IMR-90 (cell line): ENCODE measurements at regions not wholly inside any gene's neighbourhood (a gene's known extent, or its start where the extent isn't known, plus 50 kb on each side); places are given as distances from the start of the nearest gene placed in this dataset.

Experiments
- ATAC-seq: fragments of 200-7000 bp; cut with Tn5 transposase; 2 replicates; pipeline ENCODE4 v1.9.1; 2020; ENCODE audit warnings: low read depth, mild to moderate bottlenecking, moderate library complexity
- BruUV-seq: library from RNA; stranded (reverse); fragments of 400-500 nt; replicated peaks from 2 replicates; lab custom pipeline; 2021; lab: Mats Ljungman, UMichigan
- CTCF ChIA-PET: fragments of 300-600 bp; formaldehyde crosslinking; extraction: SDS; loops from one replicate; lab custom pipeline; 2021; ENCODE audit warnings: antibody characterized with exemption; lab: Yijun Ruan, JAX
- POLR2A ChIA-PET: fragments of 300-600 bp; sonication (Branson Sonifier 250); formaldehyde crosslinking; loops from one replicate; lab custom pipeline; 2022; ENCODE audit warnings: antibody characterized with exemption; ENCODE audit not compliant: unreplicated experiment; lab: Charles Lee
- DNase-seq: peaks from one replicate; pipeline ENCODE4 v3.0.0; 2013
- H2AFZ ChIP-seq: replicated peaks from 2 replicates; pipeline ENCODE3; 2013; ENCODE audit warnings: low read length, mild to moderate bottlenecking; ENCODE audit not compliant: poor library complexity
- H2AK5ac ChIP-seq: 2 replicates; pipeline ENCODE4 v1.6.1; 2013; ENCODE audit warnings: low read depth, low read length, inconsistent platforms
- H2AK9ac ChIP-seq: replicated peaks from 2 replicates; pipeline ENCODE3; 2013; ENCODE audit warnings: mild to moderate bottlenecking, low read depth, low read length, moderate library complexity; ENCODE audit not compliant: poor library complexity
- H2BK120ac ChIP-seq: 2 replicates; pipeline ENCODE4 v1.6.1; 2013; ENCODE audit warnings: low read depth, low read length, inconsistent platforms
- H2BK15ac ChIP-seq: 3 replicates; pipeline ENCODE4 v1.6.1; 2013; ENCODE audit warnings: low read depth, low read length, inconsistent platforms
- H2BK20ac ChIP-seq: 2 replicates; pipeline ENCODE4 v1.6.1; 2013; ENCODE audit warnings: low read depth, mild to moderate bottlenecking, inconsistent platforms, low read length, moderate library complexity
- H2BK5ac ChIP-seq: 2 replicates; pipeline ENCODE4 v1.6.1; 2013; ENCODE audit warnings: mild to moderate bottlenecking, low read depth, low read length, inconsistent platforms; ENCODE audit not compliant: poor library complexity, severe bottlenecking
- H3K14ac ChIP-seq: replicated peaks from 2 replicates; pipeline ENCODE4 v1.6.1; 2013; ENCODE audit warnings: low read depth, low read length, inconsistent platforms
- H3K18ac ChIP-seq: 2 replicates; pipeline ENCODE4 v1.6.1; 2013; ENCODE audit warnings: low read depth, low read length, control low read depth
- H3K23ac ChIP-seq: 2 replicates; pipeline ENCODE4 v1.6.1; 2013; ENCODE audit warnings: low read depth, low read length, inconsistent platforms
- H3K27ac ChIP-seq: 2 replicates; pipeline ENCODE4 v1.5.1; 2013; ENCODE audit warnings: mild to moderate bottlenecking, control low read depth, low read length; ENCODE audit not compliant: insufficient read depth
- H3K27me3 ChIP-seq: 2 replicates; pipeline ENCODE4 v1.6.1; 2013; ENCODE audit warnings: low read length; ENCODE audit not compliant: control insufficient read depth, insufficient read depth
- H3K36me3 ChIP-seq: 2 replicates; pipeline ENCODE4 v1.6.1; 2013; ENCODE audit warnings: low read length, mixed read lengths; ENCODE audit not compliant: control insufficient read depth, insufficient read depth
- H3K4ac ChIP-seq: 2 replicates; pipeline ENCODE4 v1.6.1; 2013; ENCODE audit warnings: low read depth, low read length, inconsistent platforms
- H3K4me1 ChIP-seq: 2 replicates; pipeline ENCODE4 v1.6.1; 2013; ENCODE audit warnings: low read length, mixed read lengths; ENCODE audit not compliant: control insufficient read depth, insufficient read depth
- H3K4me2 ChIP-seq: 2 replicates; pipeline ENCODE4 v1.6.1; 2013; ENCODE audit warnings: low read depth, mild to moderate bottlenecking, control low read depth, low read length, moderate library complexity
- H3K4me3 ChIP-seq: 2 replicates; pipeline ENCODE4 v1.5.1; 2013; ENCODE audit warnings: low read depth, mild to moderate bottlenecking, control low read depth, low read length, moderate library complexity; ENCODE audit not compliant: insufficient read depth
- H3K56ac ChIP-seq: 2 replicates; pipeline ENCODE4 v1.6.1; 2013; ENCODE audit warnings: low read length, inconsistent platforms; ENCODE audit not compliant: insufficient read depth; ENCODE audit errors: extremely low read depth
- H3K79me1 ChIP-seq, 2 experiments: 2 replicates each; pipeline ENCODE4 v1.6.1; 2013; ENCODE audit warnings: low read length in 2 of 2, inconsistent platforms in 1 of 2, low read depth in 1 of 2
- H3K9ac ChIP-seq: 2 replicates; pipeline ENCODE4 v1.6.1; 2013; ENCODE audit warnings: low read depth, low read length, control low read depth
- H3K9me1 ChIP-seq: 2 replicates; pipeline ENCODE4 v1.6.1; 2013; ENCODE audit warnings: low read length, inconsistent platforms; ENCODE audit not compliant: insufficient read depth
- H3K9me3 ChIP-seq: 2 replicates; pipeline ENCODE4 v1.6.1; 2013; ENCODE audit warnings: low read length; ENCODE audit not compliant: control insufficient read depth, insufficient read depth
- H4K20me1 ChIP-seq: 2 replicates; pipeline ENCODE4 v1.6.1; 2013; ENCODE audit warnings: low read length, inconsistent platforms; ENCODE audit not compliant: insufficient read depth
- H4K5ac ChIP-seq: 2 replicates; pipeline ENCODE4 v1.6.1; 2013; ENCODE audit warnings: mild to moderate bottlenecking, low read depth, low read length, control low read depth
- H4K8ac ChIP-seq, 2 experiments: 2 replicates each; pipeline ENCODE4 v1.6.1; 2013; ENCODE audit warnings: low read depth in 2 of 2, low read length in 2 of 2, control low read depth in 1 of 2, inconsistent platforms in 1 of 2
- H4K91ac ChIP-seq: 2 replicates; pipeline ENCODE4 v1.6.1; 2013; ENCODE audit warnings: low read depth, low read length, inconsistent platforms; ENCODE audit not compliant: insufficient read depth
- CEBPB ChIP-seq: IDR thresholded peaks from 2 replicates; pipeline ENCODE4 v1.6.1; 2012; ENCODE audit warnings: low read depth, low read length, improper control_type of control experiment
- FOS ChIP-seq: fragments of 150-350 bp; IDR thresholded peaks from 2 replicates; pipeline ENCODE4 v1.6.1; 2016; ENCODE audit warnings: low read depth, low read length
- MAFK ChIP-seq: IDR thresholded peaks from 2 replicates; pipeline ENCODE4 v1.6.1; 2012; ENCODE audit warnings: low read depth, low read length, improper control_type of control experiment
- RCOR1 ChIP-seq: IDR thresholded peaks from 2 replicates; pipeline ENCODE4 v1.6.1; 2012; ENCODE audit warnings: mild to moderate bottlenecking, low read length, improper control_type of control experiment; ENCODE audit not compliant: insufficient replicate concordance
- RFX5 ChIP-seq: IDR thresholded peaks from 2 replicates; pipeline ENCODE4 v1.8.0; 2012; ENCODE audit warnings: low read depth, mild to moderate bottlenecking, low read length, moderate library complexity
- dilution Hi-C: fragments of 300-500 bp; cut with HindIII; formaldehyde crosslinking; loops from one replicate; pipeline ENCODE4 v1.14.3; 2018; ENCODE audit warnings: low sequenced_read_pairs; ENCODE audit not compliant: unreplicated experiment
- in situ Hi-C: fragments of 300-500 bp; cut with MboI; formaldehyde crosslinking; loops from 3 replicates; pipeline ENCODE4 v1.14.3; 2019; ENCODE audit warnings: low sequenced_read_pairs, inconsistent platforms, mixed read lengths
- intact Hi-C: fragments of 100-400 bp; cut with micrococcal nuclease; formaldehyde crosslinking; loops from 2 replicates; pipeline ENCODE4 v1.10.0; 2022
- TF ChIP-seq, protein P1 (sequence below): fragments of 150-350 bp; IDR thresholded peaks from 2 replicates; pipeline ENCODE4 v1.6.1; 2016; ENCODE audit warnings: low read depth, mild to moderate bottlenecking, low read length, moderate library complexity, borderline replicate concordance
- TF ChIP-seq, protein P2 (sequence below): fragments of 150-350 bp; IDR thresholded peaks from 2 replicates; pipeline ENCODE4 v1.6.1; 2017; ENCODE audit warnings: mild to moderate bottlenecking, antibody characterized with exemption, low read length, low read depth

DNA sequence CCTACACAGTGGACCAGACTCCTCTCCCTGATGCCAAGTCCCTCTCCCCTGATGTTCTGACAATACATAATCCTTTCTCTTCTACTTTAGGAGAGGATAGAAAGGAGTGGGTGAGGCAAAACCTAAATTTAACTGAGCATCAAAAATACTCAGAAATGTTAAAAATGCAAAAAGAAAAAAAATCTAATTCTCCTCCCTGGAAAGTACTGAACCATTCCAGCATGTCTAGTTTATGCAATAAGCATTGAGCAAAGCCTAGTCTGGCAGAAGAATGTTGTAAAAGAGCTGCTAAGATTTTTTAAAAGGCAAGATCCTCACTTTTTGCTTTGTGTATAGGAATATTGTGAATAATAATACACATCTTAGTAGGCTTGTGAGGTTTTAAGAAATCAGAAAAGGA, 116.6 kb upstream of the STXBP5 start:
- CTCF ChIA-PET: no interaction called here
- TF ChIP-seq MAFK (no peak), CEBPB (no peak), RCOR1 (no peak), RFX5 (no peak), FOS (no peak)
- TF ChIP-seq, protein P1, sequence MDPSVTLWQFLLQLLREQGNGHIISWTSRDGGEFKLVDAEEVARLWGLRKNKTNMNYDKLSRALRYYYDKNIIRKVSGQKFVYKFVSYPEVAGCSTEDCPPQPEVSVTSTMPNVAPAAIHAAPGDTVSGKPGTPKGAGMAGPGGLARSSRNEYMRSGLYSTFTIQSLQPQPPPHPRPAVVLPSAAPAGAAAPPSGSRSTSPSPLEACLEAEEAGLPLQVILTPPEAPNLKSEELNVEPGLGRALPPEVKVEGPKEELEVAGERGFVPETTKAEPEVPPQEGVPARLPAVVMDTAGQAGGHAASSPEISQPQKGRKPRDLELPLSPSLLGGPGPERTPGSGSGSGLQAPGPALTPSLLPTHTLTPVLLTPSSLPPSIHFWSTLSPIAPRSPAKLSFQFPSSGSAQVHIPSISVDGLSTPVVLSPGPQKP: no peak
- TF ChIP-seq, protein P2, sequence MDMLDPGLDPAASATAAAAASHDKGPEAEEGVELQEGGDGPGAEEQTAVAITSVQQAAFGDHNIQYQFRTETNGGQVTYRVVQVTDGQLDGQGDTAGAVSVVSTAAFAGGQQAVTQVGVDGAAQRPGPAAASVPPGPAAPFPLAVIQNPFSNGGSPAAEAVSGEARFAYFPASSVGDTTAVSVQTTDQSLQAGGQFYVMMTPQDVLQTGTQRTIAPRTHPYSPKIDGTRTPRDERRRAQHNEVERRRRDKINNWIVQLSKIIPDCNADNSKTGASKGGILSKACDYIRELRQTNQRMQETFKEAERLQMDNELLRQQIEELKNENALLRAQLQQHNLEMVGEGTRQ: no peak

More for the DNA sequence above, 116.6 kb upstream of the STXBP5 start:
- Histone ChIP-seq H3K27ac (no peak overlapping the region), H3K4me1 (no peaks in the 10 kb centered on the region; the same call in 1 of the 2 replicates), H4K5ac (no peak overlapping the region; the same call in 1 of the 2 replicates), H2BK15ac (no peak overlapping the region), H3K4me2 (no peak overlapping the region), H4K91ac (no peak overlapping the region), H3K4me3 (no peak overlapping the region), H3K9me3 (peaks cover 4% of the 10 kb centered on the region), H2AK9ac (no peak overlapping the region), H3K56ac (no peak overlapping the region), H3K23ac (no peak overlapping the region), H3K36me3 (no peaks in the 10 kb centered on the region), H3K14ac (no peak overlapping the region), H4K8ac (no peak overlapping the region), H2AK5ac (no peak overlapping the region), H3K18ac (no peak overlapping the region), H2BK5ac (no peak overlapping the region), H2BK20ac (no peak overlapping the region), H4K20me1 (no peaks in the 10 kb centered on the region), H2BK120ac (no peak overlapping the region), H3K9ac (no peak overlapping the region), H3K9me1 (no peaks in the 10 kb centered on the region), H2AFZ (no peak overlapping the region), H3K79me1 (no peaks in the 10 kb centered on the region), H3K4ac (no peak overlapping the region), H3K27me3 (no peaks in the 10 kb centered on the region)
- intact Hi-C loops (no loop called here), in situ Hi-C loops (no loop called here), dilution Hi-C loops (no loop called here)
- no TSS peak for BruUV-seq
- POLR2A ChIA-PET: no interaction called here
- DNase-seq (no peak), ATAC-seq (no peak; the same call in 1 of the 2 replicates)
